Keratinocyte (primary cell): ENCODE measurements at regions not wholly inside any gene's neighbourhood (a gene's known extent, or its start where the extent isn't known, plus 50 kb on each side); places are given as distances from the start of the nearest gene placed in this dataset.

Experiments used
- DNase-seq: peaks from one replicate; pipeline ENCODE4 v3.0.0-alpha.2; 2011; ENCODE audit warnings: low read depth, missing footprints, low spot score
- FAIRE-seq: peaks from 2 replicates; lab custom pipeline; 2011; peaks lifted over from hg19 to GRCh38; lab: Jason Lieb, UNC
- H2AFZ ChIP-seq: 2 replicates; pipeline ENCODE4 v1.6.0; 2012; ENCODE audit warnings: low read length, control low read depth, inconsistent platforms; ENCODE audit not compliant: control insufficient read depth
- H3K27ac ChIP-seq: 2 replicates; pipeline ENCODE4 v1.5.1; 2011; ENCODE audit warnings: low read length; ENCODE audit not compliant: control insufficient read depth, insufficient read depth
- H3K27me3 ChIP-seq: 3 replicates; pipeline ENCODE4 v1.6.0; 2011; ENCODE audit warnings: low read length; ENCODE audit not compliant: control insufficient read depth, insufficient read depth; ENCODE audit errors: extremely low read depth
- H3K36me3 ChIP-seq, 2 experiments: 2 replicates in 1 of 2; 3 replicates in 1 of 2; pipeline ENCODE4 v1.5.1; 2011; ENCODE audit warnings: low read length in 2 of 2, mild to moderate bottlenecking in 1 of 2; ENCODE audit not compliant: control insufficient read depth in 2 of 2, insufficient read depth in 2 of 2; ENCODE audit errors: extremely low read depth in 1 of 2
- H3K4me1 ChIP-seq: 3 replicates; pipeline ENCODE4 v1.5.1; 2011; ENCODE audit warnings: low read length; ENCODE audit not compliant: control insufficient read depth, insufficient read depth; ENCODE audit errors: extremely low read depth
- H3K4me2 ChIP-seq: 3 replicates; pipeline ENCODE4 v1.6.0; 2011; ENCODE audit warnings: low read depth, low read length; ENCODE audit not compliant: control insufficient read depth, insufficient read depth; ENCODE audit errors: extremely low read depth
- H3K4me3 ChIP-seq, 3 experiments: fragments of 200-600 bp in 1 of 3; sonication (generic) in 1 of 3; 2 replicates in 2 of 3; 3 replicates in 1 of 3; pipeline ENCODE4 v1.5.1; 2011 to 2016; ENCODE audit warnings: low read length in 3 of 3, mild to moderate bottlenecking in 3 of 3, control low read depth in 2 of 3, inconsistent platforms in 1 of 3, low read depth in 1 of 3, mixed read lengths in 1 of 3, mixed run types in 1 of 3, moderate library complexity in 1 of 3; ENCODE audit not compliant: control insufficient read depth in 2 of 3, insufficient read depth in 2 of 3; ENCODE audit errors: extremely low read depth in 1 of 3
- H3K79me2 ChIP-seq: 2 replicates; pipeline ENCODE4 v1.6.0; 2012; ENCODE audit warnings: low read length; ENCODE audit not compliant: control insufficient read depth, insufficient read depth
- H3K9ac ChIP-seq: 3 replicates; pipeline ENCODE4 v1.6.0; 2011; ENCODE audit warnings: low read length; ENCODE audit not compliant: control insufficient read depth, insufficient read depth; ENCODE audit errors: extremely low read depth
- H3K9me1 ChIP-seq: 3 replicates; pipeline ENCODE4 v1.6.0; 2011; ENCODE audit warnings: low read length; ENCODE audit not compliant: control insufficient read depth, insufficient read depth; ENCODE audit errors: extremely low read depth
- H3K9me3 ChIP-seq: 2 replicates; pipeline ENCODE4 v1.5.1; 2012; ENCODE audit warnings: low read depth, low read length; ENCODE audit not compliant: control insufficient read depth
- H4K20me1 ChIP-seq: 3 replicates; pipeline ENCODE4 v1.6.0; 2011; ENCODE audit warnings: low read length; ENCODE audit not compliant: control insufficient read depth, insufficient read depth; ENCODE audit errors: extremely low read depth
- EZH2 ChIP-seq: IDR thresholded peaks from one replicate; pipeline ENCODE4 v1.6.1; 2012; ENCODE audit warnings: inconsistent platforms, mild to moderate bottlenecking, low read length, moderate library complexity
- dilution Hi-C: fragments of 300-500 bp; cut with MboI; formaldehyde crosslinking; loops from one replicate; pipeline ENCODE4 v1.7.0; 2020; ENCODE audit warnings: low sequenced_read_pairs; ENCODE audit not compliant: extremely low pct_ligation_motif_present
- TF ChIP-seq, protein P1 (sequence below), 3 experiments: IDR thresholded peaks in 1 of 3; conservative IDR thresholded peaks in 1 of 3; optimal IDR thresholded peaks in 1 of 3; 2 replicates in 2 of 3; 3 replicates in 1 of 3; pipeline versions ENCODE3 to v1.5.1; 2011; ENCODE audit warnings: low read length in 3 of 3, mild to moderate bottlenecking in 3 of 3, moderate library complexity in 2 of 3, control low read depth in 1 of 3, inconsistent platforms in 1 of 3; ENCODE audit not compliant: insufficient read depth in 2 of 3; ENCODE audit errors: extremely low read depth in 1 of 3

DNA sequence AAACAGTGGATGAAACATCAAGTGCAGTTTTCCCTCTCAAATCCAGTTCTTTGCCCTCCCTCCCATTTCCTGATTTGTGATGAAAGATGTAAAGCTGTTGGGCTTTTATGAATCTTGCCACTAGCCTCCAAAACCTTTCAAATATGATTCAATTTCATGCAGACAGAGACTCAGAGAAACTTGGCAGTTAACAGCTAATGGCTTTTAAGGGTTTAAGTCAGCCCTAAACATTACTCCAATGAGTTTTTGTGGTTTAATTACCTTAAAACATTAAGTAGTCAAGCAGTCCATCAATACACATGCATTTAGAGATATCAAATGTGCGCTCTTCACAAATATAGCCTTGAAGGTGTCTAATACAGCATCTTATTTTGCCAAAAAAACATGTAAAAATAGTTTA, 1594.0 kb upstream of the GOT2 start:
- no peaks in the 10 kb centered on the region for H3K9me3 ChIP-seq
- no peak overlapping the region for H3K9ac ChIP-seq
- dilution Hi-C loops: no loop called here
- no peaks in the 10 kb centered on the region for H3K27me3 ChIP-seq
- no peaks in the 10 kb centered on the region for H3K79me2 ChIP-seq
- H3K4me1 ChIP-seq: no peaks in the 10 kb centered on the region
- H2AFZ ChIP-seq: no peak overlapping the region
- H3K36me3 ChIP-seq: no peaks in the 10 kb centered on the region
- TF ChIP-seq EZH2: no peak
- TF ChIP-seq, protein P1, sequence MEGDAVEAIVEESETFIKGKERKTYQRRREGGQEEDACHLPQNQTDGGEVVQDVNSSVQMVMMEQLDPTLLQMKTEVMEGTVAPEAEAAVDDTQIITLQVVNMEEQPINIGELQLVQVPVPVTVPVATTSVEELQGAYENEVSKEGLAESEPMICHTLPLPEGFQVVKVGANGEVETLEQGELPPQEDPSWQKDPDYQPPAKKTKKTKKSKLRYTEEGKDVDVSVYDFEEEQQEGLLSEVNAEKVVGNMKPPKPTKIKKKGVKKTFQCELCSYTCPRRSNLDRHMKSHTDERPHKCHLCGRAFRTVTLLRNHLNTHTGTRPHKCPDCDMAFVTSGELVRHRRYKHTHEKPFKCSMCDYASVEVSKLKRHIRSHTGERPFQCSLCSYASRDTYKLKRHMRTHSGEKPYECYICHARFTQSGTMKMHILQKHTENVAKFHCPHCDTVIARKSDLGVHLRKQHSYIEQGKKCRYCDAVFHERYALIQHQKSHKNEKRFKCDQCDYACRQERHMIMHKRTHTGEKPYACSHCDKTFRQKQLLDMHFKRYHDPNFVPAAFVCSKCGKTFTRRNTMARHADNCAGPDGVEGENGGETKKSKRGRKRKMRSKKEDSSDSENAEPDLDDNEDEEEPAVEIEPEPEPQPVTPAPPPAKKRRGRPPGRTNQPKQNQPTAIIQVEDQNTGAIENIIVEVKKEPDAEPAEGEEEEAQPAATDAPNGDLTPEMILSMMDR (optimal IDR thresholded peaks at IDR 0.05 in 1 of 3, IDR thresholded peaks at IDR 0.05 in 1 of 3, conservative IDR thresholded peaks at IDR 0.05 in 1 of 3; ENCODE audit: extremely low read depth in 1 of 3, insufficient read depth in 2 of 3, low read length in 3 of 3): no peak
- H4K20me1 ChIP-seq: no peaks in the 10 kb centered on the region
- no peak for FAIRE-seq
- H3K9me1 ChIP-seq: no peaks in the 10 kb centered on the region
- no peak for DNase-seq
- H3K4me2 ChIP-seq: no peak overlapping the region
- H3K27ac ChIP-seq: no peak overlapping the region
- no peak overlapping the region for H3K4me3 ChIP-seq

DNA sequence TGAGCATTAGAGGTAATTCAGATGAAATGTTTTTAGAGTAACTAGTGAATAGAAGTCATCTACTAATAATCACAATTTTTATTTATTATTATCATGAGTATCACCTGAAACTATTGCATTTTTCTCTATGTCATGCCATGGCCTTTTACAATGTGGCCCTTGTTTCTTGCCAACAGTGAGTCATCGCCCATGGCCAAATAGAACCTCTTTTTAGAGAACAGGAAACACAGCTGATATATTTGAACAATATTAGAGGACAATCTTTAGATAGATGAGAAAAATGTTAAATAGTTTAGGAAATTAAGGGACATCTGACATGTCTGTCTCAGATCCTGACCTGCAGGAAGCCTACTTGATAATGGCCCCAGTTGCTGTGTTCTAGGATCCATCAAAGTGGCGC, 1584.4 kb upstream of the GOT2 start:
- H3K9me1 ChIP-seq: no peaks in the 10 kb centered on the region
- H3K4me2 ChIP-seq: no peak overlapping the region
- H3K9ac ChIP-seq: no peak overlapping the region
- H2AFZ ChIP-seq: no peak overlapping the region
- H3K9me3 ChIP-seq: no peaks in the 10 kb centered on the region
- H3K27me3 ChIP-seq: no peaks in the 10 kb centered on the region
- no peak for FAIRE-seq
- no peaks in the 10 kb centered on the region for H3K4me1 ChIP-seq
- H4K20me1 ChIP-seq: no peaks in the 10 kb centered on the region
- no peak for TF ChIP-seq EZH2
- TF ChIP-seq, protein P1 (optimal IDR thresholded peaks at IDR 0.05 in 1 of 3, IDR thresholded peaks at IDR 0.05 in 1 of 3, conservative IDR thresholded peaks at IDR 0.05 in 1 of 3; ENCODE audit: extremely low read depth in 1 of 3, insufficient read depth in 2 of 3, low read length in 3 of 3): no peak
- no peaks in the 10 kb centered on the region for H3K36me3 ChIP-seq
- no peak overlapping the region for H3K27ac ChIP-seq
- no peak for DNase-seq
- H3K79me2 ChIP-seq: no peaks in the 10 kb centered on the region
- no peak overlapping the region for H3K4me3 ChIP-seq
- dilution Hi-C loops: no loop called here
